IMR-90 (cell line): ENCODE measurements at regions not wholly inside any gene's neighbourhood (a gene's known extent, or its start where the extent isn't known, plus 50 kb on each side); places are given as distances from the start of the nearest gene placed in this dataset.

Experiments used
- ATAC-seq: fragments of 200-7000 bp; cut with Tn5 transposase; 2 replicates; pipeline ENCODE4 v1.9.1; 2020; ENCODE audit warnings: low read depth, mild to moderate bottlenecking, moderate library complexity
- BruUV-seq: library from RNA; stranded (reverse); fragments of 400-500 nt; replicated peaks from 2 replicates; lab custom pipeline; 2021; lab: Mats Ljungman, UMichigan
- CTCF ChIA-PET: fragments of 300-600 bp; formaldehyde crosslinking; extraction: SDS; loops from one replicate; lab custom pipeline; 2021; ENCODE audit warnings: antibody characterized with exemption; lab: Yijun Ruan, JAX
- POLR2A ChIA-PET: fragments of 300-600 bp; sonication (Branson Sonifier 250); formaldehyde crosslinking; loops from one replicate; lab custom pipeline; 2022; ENCODE audit warnings: antibody characterized with exemption; ENCODE audit not compliant: unreplicated experiment; lab: Charles Lee
- DNase-seq: peaks from one replicate; pipeline ENCODE4 v3.0.0; 2013
- H2AFZ ChIP-seq: replicated peaks from 2 replicates; pipeline ENCODE3; 2013; ENCODE audit warnings: low read length, mild to moderate bottlenecking; ENCODE audit not compliant: poor library complexity
- H2AK5ac ChIP-seq: 2 replicates; pipeline ENCODE4 v1.6.1; 2013; ENCODE audit warnings: low read depth, low read length, inconsistent platforms
- H2AK9ac ChIP-seq: replicated peaks from 2 replicates; pipeline ENCODE3; 2013; ENCODE audit warnings: mild to moderate bottlenecking, low read depth, low read length, moderate library complexity; ENCODE audit not compliant: poor library complexity
- H2BK120ac ChIP-seq: 2 replicates; pipeline ENCODE4 v1.6.1; 2013; ENCODE audit warnings: low read depth, low read length, inconsistent platforms
- H2BK15ac ChIP-seq: 3 replicates; pipeline ENCODE4 v1.6.1; 2013; ENCODE audit warnings: low read depth, low read length, inconsistent platforms
- H2BK20ac ChIP-seq: 2 replicates; pipeline ENCODE4 v1.6.1; 2013; ENCODE audit warnings: low read depth, mild to moderate bottlenecking, inconsistent platforms, low read length, moderate library complexity
- H2BK5ac ChIP-seq: 2 replicates; pipeline ENCODE4 v1.6.1; 2013; ENCODE audit warnings: mild to moderate bottlenecking, low read depth, low read length, inconsistent platforms; ENCODE audit not compliant: poor library complexity, severe bottlenecking
- H3K14ac ChIP-seq: replicated peaks from 2 replicates; pipeline ENCODE4 v1.6.1; 2013; ENCODE audit warnings: low read depth, low read length, inconsistent platforms
- H3K18ac ChIP-seq: 2 replicates; pipeline ENCODE4 v1.6.1; 2013; ENCODE audit warnings: low read depth, low read length, control low read depth
- H3K23ac ChIP-seq: 2 replicates; pipeline ENCODE4 v1.6.1; 2013; ENCODE audit warnings: low read depth, low read length, inconsistent platforms
- H3K27ac ChIP-seq: 2 replicates; pipeline ENCODE4 v1.5.1; 2013; ENCODE audit warnings: mild to moderate bottlenecking, control low read depth, low read length; ENCODE audit not compliant: insufficient read depth
- H3K27me3 ChIP-seq: 2 replicates; pipeline ENCODE4 v1.6.1; 2013; ENCODE audit warnings: low read length; ENCODE audit not compliant: control insufficient read depth, insufficient read depth
- H3K36me3 ChIP-seq: 2 replicates; pipeline ENCODE4 v1.6.1; 2013; ENCODE audit warnings: low read length, mixed read lengths; ENCODE audit not compliant: control insufficient read depth, insufficient read depth
- H3K4ac ChIP-seq: 2 replicates; pipeline ENCODE4 v1.6.1; 2013; ENCODE audit warnings: low read depth, low read length, inconsistent platforms
- H3K4me1 ChIP-seq: 2 replicates; pipeline ENCODE4 v1.6.1; 2013; ENCODE audit warnings: low read length, mixed read lengths; ENCODE audit not compliant: control insufficient read depth, insufficient read depth
- H3K4me2 ChIP-seq: 2 replicates; pipeline ENCODE4 v1.6.1; 2013; ENCODE audit warnings: low read depth, mild to moderate bottlenecking, control low read depth, low read length, moderate library complexity
- H3K4me3 ChIP-seq: 2 replicates; pipeline ENCODE4 v1.5.1; 2013; ENCODE audit warnings: low read depth, mild to moderate bottlenecking, control low read depth, low read length, moderate library complexity; ENCODE audit not compliant: insufficient read depth
- H3K56ac ChIP-seq: 2 replicates; pipeline ENCODE4 v1.6.1; 2013; ENCODE audit warnings: low read length, inconsistent platforms; ENCODE audit not compliant: insufficient read depth; ENCODE audit errors: extremely low read depth
- H3K79me1 ChIP-seq, 2 experiments: 2 replicates each; pipeline ENCODE4 v1.6.1; 2013; ENCODE audit warnings: low read length in 2 of 2, inconsistent platforms in 1 of 2, low read depth in 1 of 2
- H3K9ac ChIP-seq: 2 replicates; pipeline ENCODE4 v1.6.1; 2013; ENCODE audit warnings: low read depth, low read length, control low read depth
- H3K9me1 ChIP-seq: 2 replicates; pipeline ENCODE4 v1.6.1; 2013; ENCODE audit warnings: low read length, inconsistent platforms; ENCODE audit not compliant: insufficient read depth
- H3K9me3 ChIP-seq: 2 replicates; pipeline ENCODE4 v1.6.1; 2013; ENCODE audit warnings: low read length; ENCODE audit not compliant: control insufficient read depth, insufficient read depth
- H4K20me1 ChIP-seq: 2 replicates; pipeline ENCODE4 v1.6.1; 2013; ENCODE audit warnings: low read length, inconsistent platforms; ENCODE audit not compliant: insufficient read depth
- H4K5ac ChIP-seq: 2 replicates; pipeline ENCODE4 v1.6.1; 2013; ENCODE audit warnings: mild to moderate bottlenecking, low read depth, low read length, control low read depth
- H4K8ac ChIP-seq, 2 experiments: 2 replicates each; pipeline ENCODE4 v1.6.1; 2013; ENCODE audit warnings: low read depth in 2 of 2, low read length in 2 of 2, control low read depth in 1 of 2, inconsistent platforms in 1 of 2
- H4K91ac ChIP-seq: 2 replicates; pipeline ENCODE4 v1.6.1; 2013; ENCODE audit warnings: low read depth, low read length, inconsistent platforms; ENCODE audit not compliant: insufficient read depth
- BHLHE40 ChIP-seq: fragments of 150-350 bp; IDR thresholded peaks from 2 replicates; pipeline ENCODE4 v1.6.1; 2016; ENCODE audit warnings: mild to moderate bottlenecking, low read depth, low read length
- CEBPB ChIP-seq: IDR thresholded peaks from 2 replicates; pipeline ENCODE4 v1.6.1; 2012; ENCODE audit warnings: low read depth, low read length, improper control_type of control experiment
- CHD1 ChIP-seq: IDR thresholded peaks from 2 replicates; pipeline ENCODE4 v1.6.1; 2012; ENCODE audit warnings: low read depth, low read length, improper control_type of control experiment
- CTCF ChIP-seq: conservative IDR thresholded peaks from 2 replicates; pipeline ENCODE4 v1.5.1; 2012; ENCODE audit warnings: mild to moderate bottlenecking, low read depth, low read length, improper control_type of control experiment
- ELK1 ChIP-seq: fragments of 150-350 bp; IDR thresholded peaks from 2 replicates; pipeline ENCODE4 v1.6.1; 2016; ENCODE audit warnings: low read depth, mild to moderate bottlenecking, low read length, moderate library complexity, borderline replicate concordance
- FOS ChIP-seq: fragments of 150-350 bp; IDR thresholded peaks from 2 replicates; pipeline ENCODE4 v1.6.1; 2016; ENCODE audit warnings: low read depth, low read length
- MAFK ChIP-seq: IDR thresholded peaks from 2 replicates; pipeline ENCODE4 v1.6.1; 2012; ENCODE audit warnings: low read depth, low read length, improper control_type of control experiment
- MAZ ChIP-seq: IDR thresholded peaks from 2 replicates; pipeline ENCODE4 v1.6.1; 2012; ENCODE audit warnings: low read depth, mild to moderate bottlenecking, low read length, improper control_type of control experiment, moderate library complexity, borderline replicate concordance
- MXI1 ChIP-seq: IDR thresholded peaks from 2 replicates; pipeline ENCODE4 v1.6.1; 2012; ENCODE audit warnings: low read depth, mild to moderate bottlenecking, low read length, moderate library complexity, borderline replicate concordance
- NFE2L2 ChIP-seq: fragments of 150-350 bp; IDR thresholded peaks from 2 replicates; pipeline ENCODE4 v1.6.1; 2016; ENCODE audit warnings: low read depth, mild to moderate bottlenecking, low read length
- POLR2A ChIP-seq: IDR thresholded peaks from 2 replicates; pipeline ENCODE4 v1.6.1; 2012; ENCODE audit warnings: mild to moderate bottlenecking, low read depth, low read length
- RAD21 ChIP-seq: IDR thresholded peaks from 2 replicates; pipeline ENCODE4 v1.6.1; 2012; ENCODE audit warnings: low read length, improper control_type of control experiment
- RCOR1 ChIP-seq: IDR thresholded peaks from 2 replicates; pipeline ENCODE4 v1.6.1; 2012; ENCODE audit warnings: mild to moderate bottlenecking, low read length, improper control_type of control experiment; ENCODE audit not compliant: insufficient replicate concordance
- RFX5 ChIP-seq: IDR thresholded peaks from 2 replicates; pipeline ENCODE4 v1.8.0; 2012; ENCODE audit warnings: low read depth, mild to moderate bottlenecking, low read length, moderate library complexity
- SMC3 ChIP-seq: fragments of 150-350 bp; IDR thresholded peaks from 2 replicates; pipeline ENCODE4 v1.6.1; 2016; ENCODE audit warnings: low read depth, mild to moderate bottlenecking, antibody characterized with exemption, low read length, moderate library complexity
- USF2 ChIP-seq: fragments of 150-350 bp; IDR thresholded peaks from 2 replicates; pipeline ENCODE4 v1.6.1; 2017; ENCODE audit warnings: mild to moderate bottlenecking, antibody characterized with exemption, low read length, low read depth
- WGBS, 2 experiments: methylation state at CpG; one replicate each; pipeline versions ENCODE4 v1.1.5 to v1.1.7; 2013; ENCODE audit warnings: missing lambda C conversion rate in 2 of 2; ENCODE audit not compliant: insufficient read length in 1 of 2; ENCODE audit errors: extremely low coverage in 2 of 2; 5-methylcytosine and 5-hydroxymethylcytosine counted together
- dilution Hi-C: fragments of 300-500 bp; cut with HindIII; formaldehyde crosslinking; loops from one replicate; pipeline ENCODE4 v1.14.3; 2018; ENCODE audit warnings: low sequenced_read_pairs; ENCODE audit not compliant: unreplicated experiment
- in situ Hi-C: fragments of 300-500 bp; cut with MboI; formaldehyde crosslinking; loops from 3 replicates; pipeline ENCODE4 v1.14.3; 2019; ENCODE audit warnings: low sequenced_read_pairs, inconsistent platforms, mixed read lengths
- intact Hi-C: fragments of 100-400 bp; cut with micrococcal nuclease; formaldehyde crosslinking; loops from 2 replicates; pipeline ENCODE4 v1.10.0; 2022

GRCh38 chr4:151885123-151885522, 124.3 kb upstream of the GATB start:
- Histone ChIP-seq H2AFZ (no peak overlapping the region), H3K27me3 (peaks cover 12% of the 10 kb centered on the region), H2BK15ac (no peak overlapping the region), H3K56ac (no peak overlapping the region), H3K9me1 (no peaks in the 10 kb centered on the region), H4K91ac (no peak overlapping the region), H3K23ac (no peak overlapping the region), H3K9ac (no peak overlapping the region), H3K27ac (no peak overlapping the region), H4K20me1 (no peaks in the 10 kb centered on the region), H3K14ac (no peak overlapping the region), H3K18ac (no peak overlapping the region), H3K36me3 (no peaks in the 10 kb centered on the region), H3K4me3 (no peak overlapping the region), H2AK5ac (no peak overlapping the region), H2AK9ac (no peak overlapping the region), H2BK20ac (no peak overlapping the region), H2BK5ac (no peak overlapping the region), H3K9me3 (peaks cover 2% of the 10 kb centered on the region; the same call in 1 of the 2 replicates), H3K79me1 (no peaks in the 10 kb centered on the region), H3K4ac (no peak overlapping the region), H2BK120ac (no peak overlapping the region), H4K8ac (no peak overlapping the region), H3K4me2 (no peak overlapping the region), H3K4me1 (no peaks in the 10 kb centered on the region), H4K5ac (no peak overlapping the region)
- ATAC-seq (no peak), DNase-seq (no peak)
- ChIA-PET CTCF (no interaction called here), POLR2A (no interaction called here)
- in situ Hi-C loops: no loop called here
- intact Hi-C loops: no loop called here
- no CpG with 5 or more reads among the region's 5 CpGs for WGBS, 2 experiments
- TF ChIP-seq ELK1 (no peak), MAZ (no peak), RAD21 (no peak), POLR2A (no peak), USF2 (no peak), CHD1 (no peak), RFX5 (no peak), NFE2L2 (no peak), FOS (no peak), MAFK (no peak), SMC3 (no peak), CEBPB (no peak), MXI1 (no peak), CTCF (no peak), BHLHE40 (no peak), RCOR1 (no peak)
- dilution Hi-C loops: no loop called here
- BruUV-seq: no TSS peak
